HEK293 (cell line): ENCODE measurements at regions not wholly inside any gene's neighbourhood (a gene's known extent, or its start where the extent isn't known, plus 50 kb on each side); places are given as distances from the start of the nearest gene placed in this dataset.

ENCODE experiments used
- CTCF ChIA-PET: fragments of 350-600 bp; formaldehyde crosslinking; extraction: SDS; loops from one replicate; lab custom pipeline; 2021; ENCODE audit warnings: antibody characterized with exemption; lab: Yijun Ruan, JAX
- POLR2A ChIA-PET: fragments of 300-600 bp; formaldehyde crosslinking; extraction: SDS; loops from one replicate; lab custom pipeline; 2020; ENCODE audit warnings: antibody characterized with exemption, inconsistent platforms; lab: Yijun Ruan, JAX
- H3K27ac ChIP-seq: fragments of 200-500 bp; sonication (Bioruptor generic); 2 replicates; pipeline ENCODE4 v1.5.1; 2014; ENCODE audit warnings: low read depth, low read length, control low read depth, inconsistent platforms; ENCODE audit errors: extremely low read depth
- H3K36me3 ChIP-seq, 2 experiments: fragments of 200-500 bp in 1 of 2; sonication (Bioruptor generic) in 1 of 2; 1 replicate in 1 of 2; 2 replicates in 1 of 2; pipeline ENCODE4 v1.5.1; 2014 to 2017; ENCODE audit warnings: inconsistent platforms in 2 of 2, low read length in 2 of 2; ENCODE audit not compliant: control insufficient read depth in 2 of 2, insufficient read depth in 1 of 2
- H3K4me1 ChIP-seq: fragments of 200-500 bp; sonication (Bioruptor generic); 2 replicates; pipeline ENCODE4 v1.5.1; 2014; ENCODE audit warnings: mild to moderate bottlenecking, low read length, inconsistent platforms; ENCODE audit not compliant: control insufficient read depth, insufficient read depth
- H3K4me3 ChIP-seq: 2 replicates; pipeline ENCODE4 v1.5.1; 2011; ENCODE audit warnings: low read depth, mild to moderate bottlenecking, control low read depth, low read length, moderate library complexity
- H3K9me3 ChIP-seq: fragments of 200-500 bp; sonication (Bioruptor generic); 2 replicates; pipeline ENCODE4 v1.5.1; 2014; ENCODE audit warnings: low read depth, low read length, inconsistent platforms; ENCODE audit not compliant: control insufficient read depth, insufficient read depth
- TCF7L2 ChIP-seq: IDR thresholded peaks from 2 replicates; pipeline ENCODE4 v1.6.1; 2011; ENCODE audit warnings: low read depth, mild to moderate bottlenecking, inconsistent platforms, low read length, moderate library complexity, borderline replicate concordance
- YY2 ChIP-seq: fragments of 450-650 bp; formaldehyde crosslinking; IDR thresholded peaks from 2 replicates; pipeline ENCODE4 v1.5.1; 2016; ENCODE audit warnings: missing biosample characterization, missing genetic modification characterization
- ZEB2 ChIP-seq: fragments of 450-650 bp; formaldehyde crosslinking; IDR thresholded peaks from 2 replicates; pipeline ENCODE4 v1.5.1; 2016; ENCODE audit warnings: missing biosample characterization, missing genetic modification characterization
- ZFP3 ChIP-seq: fragments of 450-650 bp; formaldehyde crosslinking; IDR thresholded peaks from 2 replicates; pipeline ENCODE4 v1.5.1; 2016; ENCODE audit warnings: low read depth, missing biosample characterization, missing genetic modification characterization
- ZNF138 ChIP-seq: fragments of 450-650 bp; formaldehyde crosslinking; IDR thresholded peaks from 2 replicates; pipeline ENCODE4 v1.5.1; 2016; ENCODE audit warnings: missing biosample characterization, missing genetic modification characterization, borderline replicate concordance
- ZNF19 ChIP-seq: fragments of 450-650 bp; formaldehyde crosslinking; IDR thresholded peaks from 2 replicates; pipeline ENCODE4; 2016; ENCODE audit warnings: missing biosample characterization, missing genetic modification characterization, low read depth
- ZNF221 ChIP-seq: fragments of 450-650 bp; formaldehyde crosslinking; IDR thresholded peaks from 2 replicates; pipeline ENCODE4 v1.5.1; 2017; ENCODE audit warnings: missing biosample characterization, missing genetic modification characterization, borderline replicate concordance
- ZNF354C ChIP-seq: fragments of 450-650 bp; formaldehyde crosslinking; IDR thresholded peaks from 2 replicates; pipeline ENCODE4 v1.5.1; 2016; ENCODE audit warnings: missing biosample characterization, missing genetic modification characterization, low read depth, borderline replicate concordance
- ZNF510 ChIP-seq: fragments of 450-650 bp; formaldehyde crosslinking; IDR thresholded peaks from 2 replicates; pipeline ENCODE4 v1.5.1; 2018; ENCODE audit warnings: mild to moderate bottlenecking, missing genetic modification characterization, missing biosample characterization; ENCODE audit not compliant: insufficient replicate concordance
- ZNF626 ChIP-seq: fragments of 450-650 bp; sonication (Bioruptor Pico); formaldehyde crosslinking; IDR thresholded peaks from 2 replicates; pipeline ENCODE4 v1.5.1; 2018; ENCODE audit warnings: missing biosample characterization, missing genetic modification characterization, inconsistent platforms
- ZNF791 ChIP-seq: fragments of 450-650 bp; formaldehyde crosslinking; IDR thresholded peaks from 2 replicates; pipeline ENCODE4 v1.5.1; 2016; ENCODE audit warnings: missing biosample characterization, missing genetic modification characterization
- ZSCAN30 ChIP-seq: fragments of 450-650 bp; IDR thresholded peaks from 2 replicates; pipeline ENCODE4 v1.5.1; 2018; ENCODE audit warnings: missing biosample characterization, mild to moderate bottlenecking, missing genetic modification characterization, moderate library complexity
- TF ChIP-seq, protein P1 (sequence below): fragments of 450-650 bp; formaldehyde crosslinking; conservative IDR thresholded peaks from 2 replicates; pipeline ENCODE4 v1.5.1; 2016; ENCODE audit warnings: low read depth, missing biosample characterization, missing genetic modification characterization
- TF ChIP-seq, protein P2 (sequence below): fragments of 450-650 bp; formaldehyde crosslinking; IDR thresholded peaks from 2 replicates; pipeline ENCODE4 v1.5.1; 2016; ENCODE audit warnings: missing biosample characterization, missing genetic modification characterization
- TF ChIP-seq, protein P3 (sequence below): fragments of 450-650 bp; formaldehyde crosslinking; IDR thresholded peaks from 2 replicates; pipeline ENCODE4 v1.5.1; 2016; ENCODE audit warnings: missing biosample characterization, missing genetic modification characterization
- TF ChIP-seq, protein P4 (sequence below): fragments of 450-650 bp; formaldehyde crosslinking; IDR thresholded peaks from 2 replicates; pipeline ENCODE4; 2016; ENCODE audit warnings: missing biosample characterization, missing genetic modification characterization

DNA sequence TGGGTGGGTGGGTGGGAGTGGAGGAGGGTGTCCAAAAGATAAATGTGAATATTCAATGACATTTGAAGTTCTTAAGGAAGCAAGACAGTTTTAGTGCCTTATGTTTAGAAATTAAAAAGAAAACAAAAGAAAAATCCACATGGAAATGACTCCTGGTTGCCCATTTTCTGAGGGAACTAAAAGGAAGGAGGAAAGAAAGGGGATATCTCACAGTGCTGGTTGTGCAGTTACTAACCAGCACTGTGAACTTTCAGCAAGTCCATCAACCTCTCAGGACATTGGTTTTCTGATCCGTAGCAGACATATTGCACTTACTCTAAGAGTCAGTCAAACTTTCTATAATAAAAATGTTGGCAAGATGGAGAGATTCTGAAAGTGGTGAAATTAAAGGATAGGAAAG, 431.0 kb upstream of the CLINT1 start (continued):
- peak; percentile 95 for TF ChIP-seq ZNF510

DNA sequence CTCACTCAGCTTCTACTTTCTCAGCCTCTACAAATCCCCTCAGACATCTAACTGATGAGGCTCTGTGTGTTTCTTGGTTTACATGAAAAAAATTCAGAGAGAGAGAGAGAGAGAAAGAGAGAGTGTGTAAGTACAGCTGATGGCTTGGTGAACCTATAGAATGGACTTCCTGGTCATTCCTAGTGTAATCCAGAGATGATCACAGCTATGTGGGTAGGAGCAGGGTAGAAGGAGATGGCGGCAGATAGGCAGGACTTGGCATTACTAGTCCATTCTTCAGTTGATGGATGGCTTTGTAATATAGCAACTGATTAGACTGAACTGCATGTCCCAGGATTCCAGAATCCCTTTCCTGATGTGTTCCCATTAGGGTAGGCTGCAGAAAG, 429.3 kb upstream of the CLINT1 start:
- Histone ChIP-seq H3K27ac (peak overlapping the region; percentile 38), H3K36me3 (no peaks in the 10 kb centered on the region), H3K4me1 (peaks cover 10% of the 10 kb centered on the region), H3K4me3 (no peak overlapping the region), H3K9me3 (no peaks in the 10 kb centered on the region)
- ChIA-PET POLR2A (interaction anchor here (0.8 kb wide), 1 partner anchor 27 kb away, joined by 3 read pairs; no protein-coding TSS in a partner anchor), CTCF (interaction anchor here (0.8 kb wide), 1 partner anchor 11 kb away, joined by 3 read pairs; no protein-coding TSS in a partner anchor)
- TF ChIP-seq ZEB2 (tag by site-specific recombination) (no peak), ZNF221 (tag by site-specific recombination) (no peak), ZNF19 (tag by site-specific recombination) (no peak), ZNF138 (tag by site-specific recombination) (no peak), YY2 (no peak), TCF7L2 (no peak), ZNF791 (tag by site-specific recombination) (no peak), ZNF626 (no peak), ZSCAN30 (tag by site-specific recombination) (no peak), ZNF354C (tag by site-specific recombination) (no peak), ZFP3 (tag by site-specific recombination) (no peak)
- TF ChIP-seq, protein P1, sequence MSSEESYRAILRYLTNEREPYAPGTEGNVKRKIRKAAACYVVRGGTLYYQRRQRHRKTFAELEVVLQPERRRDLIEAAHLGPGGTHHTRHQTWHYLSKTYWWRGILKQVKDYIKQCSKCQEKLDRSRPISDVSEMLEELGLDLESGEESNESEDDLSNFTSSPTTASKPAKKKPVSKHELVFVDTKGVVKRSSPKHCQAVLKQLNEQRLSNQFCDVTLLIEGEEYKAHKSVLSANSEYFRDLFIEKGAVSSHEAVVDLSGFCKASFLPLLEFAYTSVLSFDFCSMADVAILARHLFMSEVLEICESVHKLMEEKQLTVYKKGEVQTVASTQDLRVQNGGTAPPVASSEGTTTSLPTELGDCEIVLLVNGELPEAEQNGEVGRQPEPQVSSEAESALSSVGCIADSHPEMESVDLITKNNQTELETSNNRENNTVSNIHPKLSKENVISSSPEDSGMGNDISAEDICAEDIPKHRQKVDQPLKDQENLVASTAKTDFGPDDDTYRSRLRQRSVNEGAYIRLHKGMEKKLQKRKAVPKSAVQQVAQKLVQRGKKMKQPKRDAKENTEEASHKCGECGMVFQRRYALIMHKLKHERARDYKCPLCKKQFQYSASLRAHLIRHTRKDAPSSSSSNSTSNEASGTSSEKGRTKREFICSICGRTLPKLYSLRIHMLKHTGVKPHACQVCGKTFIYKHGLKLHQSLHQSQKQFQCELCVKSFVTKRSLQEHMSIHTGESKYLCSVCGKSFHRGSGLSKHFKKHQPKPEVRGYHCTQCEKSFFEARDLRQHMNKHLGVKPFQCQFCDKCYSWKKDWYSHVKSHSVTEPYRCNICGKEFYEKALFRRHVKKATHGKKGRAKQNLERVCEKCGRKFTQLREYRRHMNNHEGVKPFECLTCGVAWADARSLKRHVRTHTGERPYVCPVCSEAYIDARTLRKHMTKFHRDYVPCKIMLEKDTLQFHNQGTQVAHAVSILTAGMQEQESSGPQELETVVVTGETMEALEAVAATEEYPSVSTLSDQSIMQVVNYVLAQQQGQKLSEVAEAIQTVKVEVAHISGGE (tag by site-specific recombination), result no peak
- TF ChIP-seq, protein P2, sequence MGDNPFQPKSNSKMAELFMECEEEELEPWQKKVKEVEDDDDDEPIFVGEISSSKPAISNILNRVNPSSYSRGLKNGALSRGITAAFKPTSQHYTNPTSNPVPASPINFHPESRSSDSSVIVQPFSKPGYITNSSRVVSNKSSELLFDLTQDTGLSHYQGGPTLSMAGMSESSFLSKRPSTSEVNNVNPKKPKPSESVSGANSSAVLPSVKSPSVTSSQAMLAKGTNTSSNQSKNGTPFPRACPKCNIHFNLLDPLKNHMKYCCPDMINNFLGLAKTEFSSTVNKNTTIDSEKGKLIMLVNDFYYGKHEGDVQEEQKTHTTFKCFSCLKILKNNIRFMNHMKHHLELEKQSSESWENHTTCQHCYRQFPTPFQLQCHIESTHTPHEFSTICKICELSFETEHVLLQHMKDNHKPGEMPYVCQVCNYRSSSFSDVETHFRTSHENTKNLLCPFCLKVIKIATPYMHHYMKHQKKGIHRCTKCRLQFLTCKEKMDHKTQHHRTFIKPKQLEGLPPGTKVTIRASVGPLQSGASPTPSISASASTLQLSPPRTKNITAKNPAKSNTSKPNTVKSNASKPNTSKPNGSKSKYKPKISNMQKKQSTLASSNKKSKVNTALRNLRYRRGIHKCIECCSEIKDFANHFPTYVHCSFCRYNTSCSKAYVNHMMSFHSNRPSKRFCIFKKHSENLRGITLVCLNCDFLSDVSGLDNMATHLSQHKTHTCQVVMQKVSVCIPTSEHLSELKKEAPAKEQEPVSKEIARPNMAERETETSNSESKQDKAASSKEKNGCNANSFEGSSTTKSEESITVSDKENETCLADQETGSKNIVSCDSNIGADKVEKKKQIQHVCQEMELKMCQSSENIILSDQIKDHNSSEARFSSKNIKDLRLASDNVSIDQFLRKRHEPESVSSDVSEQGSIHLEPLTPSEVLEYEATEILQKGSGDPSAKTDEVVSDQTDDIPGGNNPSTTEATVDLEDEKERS (tag by site-specific recombination), result no peak
- TF ChIP-seq, protein P3, sequence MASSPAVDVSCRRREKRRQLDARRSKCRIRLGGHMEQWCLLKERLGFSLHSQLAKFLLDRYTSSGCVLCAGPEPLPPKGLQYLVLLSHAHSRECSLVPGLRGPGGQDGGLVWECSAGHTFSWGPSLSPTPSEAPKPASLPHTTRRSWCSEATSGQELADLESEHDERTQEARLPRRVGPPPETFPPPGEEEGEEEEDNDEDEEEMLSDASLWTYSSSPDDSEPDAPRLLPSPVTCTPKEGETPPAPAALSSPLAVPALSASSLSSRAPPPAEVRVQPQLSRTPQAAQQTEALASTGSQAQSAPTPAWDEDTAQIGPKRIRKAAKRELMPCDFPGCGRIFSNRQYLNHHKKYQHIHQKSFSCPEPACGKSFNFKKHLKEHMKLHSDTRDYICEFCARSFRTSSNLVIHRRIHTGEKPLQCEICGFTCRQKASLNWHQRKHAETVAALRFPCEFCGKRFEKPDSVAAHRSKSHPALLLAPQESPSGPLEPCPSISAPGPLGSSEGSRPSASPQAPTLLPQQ (tag by site-specific recombination), result no peak
- TF ChIP-seq, protein P4, sequence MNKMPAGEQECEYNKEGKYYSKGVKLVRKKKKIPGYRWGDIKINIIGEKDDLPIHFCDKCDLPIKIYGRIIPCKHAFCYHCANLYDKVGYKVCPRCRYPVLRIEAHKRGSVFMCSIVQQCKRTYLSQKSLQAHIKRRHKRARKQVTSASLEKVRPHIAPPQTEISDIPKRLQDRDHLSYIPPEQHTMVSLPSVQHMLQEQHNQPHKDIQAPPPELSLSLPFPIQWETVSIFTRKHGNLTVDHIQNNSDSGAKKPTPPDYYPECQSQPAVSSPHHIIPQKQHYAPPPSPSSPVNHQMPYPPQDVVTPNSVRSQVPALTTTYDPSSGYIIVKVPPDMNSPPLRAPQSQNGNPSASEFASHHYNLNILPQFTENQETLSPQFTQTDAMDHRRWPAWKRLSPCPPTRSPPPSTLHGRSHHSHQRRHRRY (tag by site-specific recombination), result no peak
